ENCODE measurements at regions not wholly inside any gene's neighbourhood (a gene's known extent, or its start where the extent isn't known, plus 50 kb on each side); places are given as distances from the start of the nearest gene placed in this dataset.

- no peak for DNase-seq
- intact Hi-C loops (cut with micrococcal nuclease), result no loop called here
- no peak overlapping the region for H3K4me3 Mint-ChIP-seq
- H3K36me3 Mint-ChIP-seq (ENCODE audit: low read depth), result no peaks in the 10 kb centered on the region
- no peaks in the 10 kb centered on the region for H3K27me3 Mint-ChIP-seq (ENCODE audit: low read depth)
- no peak overlapping the region for H3K27ac Mint-ChIP-seq
- no peaks in the 10 kb centered on the region for H3K4me1 Mint-ChIP-seq (ENCODE audit: low read depth)
- CTCF ChIA-PET, result interaction anchor here (0.6 kb wide), 1 partner anchor 466 kb away, joined by 3 read pairs; no protein-coding TSS in a partner anchor
- no peaks in the 10 kb centered on the region for H3K9me3 Mint-ChIP-seq
Measured at GRCh38 chr1:170337413-170337994, 191.7 kb downstream of the NTMT2 start.

- H3K27me3 Mint-ChIP-seq (ENCODE audit: low read depth), result no peaks in the 10 kb centered on the region
- no peaks in the 10 kb centered on the region for H3K4me1 Mint-ChIP-seq (ENCODE audit: low read depth)
- H3K36me3 Mint-ChIP-seq (ENCODE audit: low read depth), result no peaks in the 10 kb centered on the region
- no peaks in the 10 kb centered on the region for H3K9me3 Mint-ChIP-seq
- CTCF ChIA-PET, result no interaction called here
- DNase-seq, result no peak
- no peak overlapping the region for H3K4me3 Mint-ChIP-seq
- intact Hi-C loops (cut with micrococcal nuclease), result no loop called here
- no peak overlapping the region for H3K27ac Mint-ChIP-seq
Measured at GRCh38 chr1:170339534-170339933, 192.4 kb upstream of the GORAB start.

GRCh38 chr1:170340308-170340707 is 191.7 kb upstream of the GORAB start:
- CTCF ChIA-PET, result no interaction called here
- no peak overlapping the region for H3K27ac Mint-ChIP-seq
- no peak overlapping the region for H3K4me3 Mint-ChIP-seq
- no peak for DNase-seq
- no peaks in the 10 kb centered on the region for H3K36me3 Mint-ChIP-seq (ENCODE audit: low read depth)
- H3K9me3 Mint-ChIP-seq, result no peaks in the 10 kb centered on the region
- H3K27me3 Mint-ChIP-seq (ENCODE audit: low read depth), result peaks cover 4% of the 10 kb centered on the region
- intact Hi-C loops (cut with micrococcal nuclease), result no loop called here
- no peaks in the 10 kb centered on the region for H3K4me1 Mint-ChIP-seq (ENCODE audit: low read depth)

DNA sequence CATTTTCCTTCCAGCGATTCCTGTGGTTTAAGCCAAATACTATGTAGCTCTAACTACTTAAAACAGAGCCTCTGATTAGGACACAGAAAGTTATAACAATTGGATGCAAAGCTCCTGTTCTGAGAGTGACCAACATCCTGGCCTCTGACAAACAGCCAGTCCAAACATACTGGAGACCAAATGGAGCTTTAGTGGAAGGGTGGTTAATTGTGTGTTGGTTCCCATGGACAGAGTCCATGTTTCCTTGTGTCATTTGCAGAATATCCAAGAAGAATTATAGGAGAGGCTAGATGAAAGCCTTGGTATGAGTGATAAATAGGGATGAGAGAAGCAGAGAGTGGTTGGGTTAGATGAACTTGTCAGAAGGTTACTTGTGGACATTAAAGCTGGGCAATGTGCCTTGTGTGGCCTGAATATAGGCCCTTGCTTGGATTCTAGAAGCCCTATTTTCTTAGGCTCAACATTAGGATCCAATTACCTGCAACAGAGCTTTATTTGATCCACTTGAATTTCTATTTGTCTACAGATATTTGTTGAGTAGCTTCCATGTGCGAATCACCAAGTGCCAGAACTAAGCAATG is 180.5 kb upstream of the GORAB start:
- DNase-seq, result no peak
- H3K36me3 Mint-ChIP-seq (ENCODE audit: low read depth), result no peaks in the 10 kb centered on the region
- H3K27me3 Mint-ChIP-seq (ENCODE audit: low read depth), result peaks cover 3% of the 10 kb centered on the region
- no peak overlapping the region for H3K4me3 Mint-ChIP-seq
- CTCF ChIA-PET, result no interaction called here
- intact Hi-C loops (cut with micrococcal nuclease), result no loop called here
- H3K27ac Mint-ChIP-seq, result no peak overlapping the region
- H3K9me3 Mint-ChIP-seq, result no peaks in the 10 kb centered on the region
- no peaks in the 10 kb centered on the region for H3K4me1 Mint-ChIP-seq (ENCODE audit: low read depth)

GRCh38 chr1:170354246-170354645 is 177.7 kb upstream of the GORAB start:
- Mint-ChIP-seq H3K9me3 (peaks cover 4% of the 10 kb centered on the region), H3K27ac (no peak overlapping the region), H3K4me3 (no peak overlapping the region), H3K27me3 (ENCODE audit: low read depth) (peaks cover 3% of the 10 kb centered on the region), H3K4me1 (ENCODE audit: low read depth) (no peaks in the 10 kb centered on the region), H3K36me3 (ENCODE audit: low read depth) (no peaks in the 10 kb centered on the region)
- DNase-seq, result no peak
- intact Hi-C loops (cut with micrococcal nuclease), result no loop called here
- CTCF ChIA-PET, result no interaction called here

DNA sequence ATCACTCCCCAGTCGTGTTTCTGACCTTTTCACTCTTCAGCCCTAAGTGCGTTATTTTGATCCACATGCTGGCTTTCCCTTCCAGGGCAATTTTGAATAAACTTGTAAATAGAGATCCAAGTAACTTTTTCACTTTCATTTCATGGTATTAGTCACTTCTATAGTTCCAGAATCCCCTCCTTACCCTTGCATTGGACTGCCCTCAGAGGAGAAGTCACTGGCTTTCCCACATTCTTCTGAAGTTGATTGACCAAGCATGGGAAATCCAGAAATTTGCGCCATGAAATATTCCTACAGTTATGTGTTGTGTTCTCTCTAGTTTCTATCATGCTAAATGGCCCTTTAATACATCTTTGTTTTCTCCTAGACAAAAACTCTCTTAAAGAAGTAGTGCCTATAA is 177.3 kb upstream of the GORAB start:
- Mint-ChIP-seq H3K36me3 (ENCODE audit: low read depth) (no peaks in the 10 kb centered on the region), H3K27me3 (ENCODE audit: low read depth) (peaks cover 3% of the 10 kb centered on the region), H3K4me3 (no peak overlapping the region), H3K4me1 (ENCODE audit: low read depth) (no peaks in the 10 kb centered on the region), H3K27ac (no peak overlapping the region), H3K9me3 (peaks cover 6% of the 10 kb centered on the region)
- no peak for DNase-seq
- CTCF ChIA-PET, result no interaction called here
- intact Hi-C loops (cut with micrococcal nuclease), result no loop called here

DNA sequence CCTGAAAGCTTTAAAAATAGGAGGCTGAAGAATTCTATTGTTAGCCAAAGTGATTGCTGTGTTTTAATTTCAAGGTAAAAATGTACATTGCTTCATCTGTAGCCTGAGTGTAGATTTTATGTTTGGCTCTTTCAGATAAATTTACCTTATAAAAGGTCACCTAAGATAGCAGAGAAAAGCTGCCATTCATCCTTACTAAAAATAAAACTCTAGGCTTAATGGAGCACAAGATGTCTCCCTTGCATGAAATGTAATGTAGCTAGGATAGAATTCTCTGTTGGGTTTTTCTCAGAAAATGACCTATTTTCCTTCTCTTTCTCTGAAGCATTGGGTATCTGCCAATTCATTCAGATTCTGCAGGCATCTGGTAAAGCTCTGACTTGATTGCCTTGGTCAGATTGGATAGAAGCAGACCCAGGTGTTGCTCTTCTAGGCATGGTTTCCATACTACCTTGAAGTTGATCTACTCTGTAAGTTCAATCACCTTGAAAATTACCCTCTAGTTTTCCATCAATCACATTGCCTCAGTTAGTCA is 176.6 kb upstream of the GORAB start:
- no peak for DNase-seq
- Mint-ChIP-seq H3K36me3 (ENCODE audit: low read depth) (no peaks in the 10 kb centered on the region), H3K9me3 (peaks cover 9% of the 10 kb centered on the region), H3K4me3 (no peak overlapping the region), H3K27me3 (ENCODE audit: low read depth) (peaks cover 3% of the 10 kb centered on the region), H3K27ac (no peak overlapping the region), H3K4me1 (ENCODE audit: low read depth) (no peaks in the 10 kb centered on the region)
- CTCF ChIA-PET, result no interaction called here
- intact Hi-C loops (cut with micrococcal nuclease), result no loop called here

GRCh38 chr1:170356585-170356984 is 175.4 kb upstream of the GORAB start:
- H3K4me1 Mint-ChIP-seq (ENCODE audit: low read depth), result no peaks in the 10 kb centered on the region
- no peak overlapping the region for H3K27ac Mint-ChIP-seq
- CTCF ChIA-PET, result no interaction called here
- H3K4me3 Mint-ChIP-seq, result no peak overlapping the region
- DNase-seq, result no peak
- H3K9me3 Mint-ChIP-seq, result peaks cover 9% of the 10 kb centered on the region
- H3K36me3 Mint-ChIP-seq (ENCODE audit: low read depth), result no peaks in the 10 kb centered on the region
- intact Hi-C loops (cut with micrococcal nuclease), result no loop called here
- peaks cover 3% of the 10 kb centered on the region for H3K27me3 Mint-ChIP-seq (ENCODE audit: low read depth)

- Mint-ChIP-seq H3K36me3 (ENCODE audit: low read depth) (no peaks in the 10 kb centered on the region), H3K27me3 (ENCODE audit: low read depth) (peaks cover 3% of the 10 kb centered on the region), H3K27ac (no peak overlapping the region), H3K4me3 (no peak overlapping the region), H3K9me3 (peaks cover 9% of the 10 kb centered on the region), H3K4me1 (ENCODE audit: low read depth) (no peaks in the 10 kb centered on the region)
- CTCF ChIA-PET, result no interaction called here
- no peak for DNase-seq
- intact Hi-C loops (cut with micrococcal nuclease), result no loop called here
Measured at GRCh38 chr1:170357750-170358149, 174.2 kb upstream of the GORAB start.

DNA sequence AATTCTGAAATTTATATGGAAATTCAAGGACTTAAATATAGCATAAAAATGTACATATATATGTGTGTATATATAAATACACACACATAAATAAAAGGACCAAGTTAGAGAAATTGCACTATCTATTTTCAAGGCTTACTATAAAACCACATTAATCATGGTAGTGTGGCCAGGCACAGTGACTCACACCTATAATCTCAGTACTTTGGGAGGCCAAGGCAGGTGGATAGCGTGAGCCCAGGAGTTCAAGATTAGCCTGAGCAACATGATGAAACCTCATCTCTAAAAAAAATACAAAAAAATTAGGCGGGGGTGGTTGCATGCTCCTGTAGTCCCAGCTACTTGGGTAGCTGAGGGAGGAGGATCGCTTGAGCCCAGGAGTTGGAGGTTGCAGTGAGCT is 171.4 kb upstream of the GORAB start:
- no peaks in the 10 kb centered on the region for H3K4me1 Mint-ChIP-seq (ENCODE audit: low read depth)
- intact Hi-C loops (cut with micrococcal nuclease), result no loop called here
- CTCF ChIA-PET, result no interaction called here
- H3K4me3 Mint-ChIP-seq, result no peak overlapping the region
- no peaks in the 10 kb centered on the region for H3K27me3 Mint-ChIP-seq (ENCODE audit: low read depth)
- no peak overlapping the region for H3K27ac Mint-ChIP-seq
- DNase-seq, result no peak
- H3K36me3 Mint-ChIP-seq (ENCODE audit: low read depth), result no peaks in the 10 kb centered on the region
- H3K9me3 Mint-ChIP-seq, result peaks cover 9% of the 10 kb centered on the region

- Mint-ChIP-seq H3K4me1 (ENCODE audit: low read depth) (no peaks in the 10 kb centered on the region), H3K4me3 (no peak overlapping the region), H3K27me3 (ENCODE audit: low read depth) (peaks cover 8% of the 10 kb centered on the region), H3K27ac (no peak overlapping the region), H3K9me3 (no peaks in the 10 kb centered on the region), H3K36me3 (ENCODE audit: low read depth) (no peaks in the 10 kb centered on the region)
- intact Hi-C loops (cut with micrococcal nuclease), result no loop called here
- no peak for DNase-seq
- CTCF ChIA-PET, result no interaction called here
Measured at GRCh38 chr1:170365331-170365730, 166.6 kb upstream of the GORAB start.

DNA sequence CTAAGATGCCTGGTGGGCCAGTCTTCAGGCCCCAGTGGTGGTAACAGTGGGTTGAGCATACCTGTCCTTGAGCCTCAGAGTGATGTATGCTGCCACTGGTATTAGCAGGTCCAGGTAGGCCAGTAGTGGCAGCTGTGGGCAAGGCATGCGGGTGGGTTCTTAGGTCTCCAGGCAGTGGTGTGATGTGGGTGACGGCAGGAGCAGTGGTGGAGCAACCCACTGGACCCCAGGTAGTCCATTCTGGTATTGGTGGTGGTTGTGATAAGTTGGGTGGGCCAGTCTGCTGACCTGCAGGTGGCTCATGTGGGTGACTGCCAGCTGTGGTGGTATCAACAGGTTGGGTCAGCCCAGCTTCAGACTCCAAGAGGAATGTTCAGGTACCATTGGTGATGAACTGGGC is 165.0 kb upstream of the GORAB start:
- CTCF ChIA-PET, result no interaction called here
- Mint-ChIP-seq H3K27ac (no peak overlapping the region), H3K36me3 (ENCODE audit: low read depth) (no peaks in the 10 kb centered on the region), H3K9me3 (no peaks in the 10 kb centered on the region), H3K4me1 (ENCODE audit: low read depth) (no peaks in the 10 kb centered on the region), H3K27me3 (ENCODE audit: low read depth) (peaks cover 8% of the 10 kb centered on the region), H3K4me3 (no peak overlapping the region)
- DNase-seq, result no peak
- intact Hi-C loops (cut with micrococcal nuclease), result no loop called here

DNA sequence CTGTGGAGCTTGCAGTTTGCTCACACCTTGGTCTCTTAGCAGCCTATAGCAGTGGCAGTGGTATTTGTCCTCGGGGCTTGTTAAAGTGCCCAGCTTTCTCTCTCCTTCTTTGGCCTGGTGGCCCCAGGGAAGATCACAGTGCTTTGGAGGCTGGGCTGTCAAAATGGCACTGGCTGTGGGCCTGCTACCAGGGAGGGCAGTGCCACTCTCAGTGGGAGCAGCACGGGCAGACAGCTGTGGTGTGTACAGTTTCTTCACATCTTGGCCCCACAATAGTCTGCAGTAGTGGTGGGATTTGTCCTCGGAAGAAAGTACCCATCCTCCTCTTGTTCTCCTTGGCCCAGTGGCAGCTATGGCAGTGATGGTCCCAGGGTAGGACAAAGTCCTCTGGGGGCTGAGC is 164.4 kb upstream of the GORAB start:
- H3K27me3 Mint-ChIP-seq (ENCODE audit: low read depth), result peaks cover 8% of the 10 kb centered on the region
- H3K36me3 Mint-ChIP-seq (ENCODE audit: low read depth), result no peaks in the 10 kb centered on the region
- CTCF ChIA-PET, result no interaction called here
- H3K27ac Mint-ChIP-seq, result no peak overlapping the region
- DNase-seq, result no peak
- H3K4me3 Mint-ChIP-seq, result no peak overlapping the region
- intact Hi-C loops (cut with micrococcal nuclease), result no loop called here
- H3K9me3 Mint-ChIP-seq, result no peaks in the 10 kb centered on the region
- no peaks in the 10 kb centered on the region for H3K4me1 Mint-ChIP-seq (ENCODE audit: low read depth)

Data from activated naive CD4-positive, alpha-beta T cell treated with anti-CD3 and anti-CD28 coated beads for 36 hours (primary cell).